ENCODE measurements at regions not wholly inside any gene's neighbourhood (a gene's known extent, or its start where the extent isn't known, plus 50 kb on each side); places are given as distances from the start of the nearest gene placed in this dataset.
"Not testable (repeated sequence)": the region's sequence is repeated elsewhere in the genome, so short reads cannot be mapped to it uniquely, and the experiment has no call there.

DNA sequence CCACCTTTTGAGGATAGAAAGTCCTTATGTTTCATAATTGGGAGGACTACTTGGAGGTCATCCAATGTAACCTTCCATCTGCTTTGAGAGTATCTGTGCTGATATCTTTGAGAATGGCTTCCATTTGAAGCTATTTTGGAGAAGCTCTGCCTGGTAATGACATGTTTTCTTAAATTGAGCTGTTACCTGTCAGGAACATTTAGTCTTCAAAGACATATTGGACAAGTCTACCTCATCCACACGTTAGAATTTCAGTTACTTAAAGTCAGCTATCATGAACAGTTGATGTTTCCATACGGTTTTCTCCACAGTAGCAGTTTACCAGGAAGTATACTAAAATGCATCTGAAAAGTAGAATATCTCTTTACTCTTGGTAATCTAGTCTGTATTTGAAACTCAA lies 318.5 kb downstream of the EDEM1 start:
- no peak for DNase-seq (ENCODE audit: low read depth)

GRCh38 chr3:5508860-5509259 lies 321.4 kb downstream of the EDEM1 start:
- DNase-seq (ENCODE audit: low read depth); H3K4me3 ChIP-seq (ENCODE audit: low read depth, low read length): not testable (repeated sequence)

More for the DNA sequence above, 318.5 kb downstream of the EDEM1 start:
- H3K4me3 ChIP-seq (ENCODE audit: low read depth, low read length): no peak overlapping the region
- TF ChIP-seq CTCF (IDR thresholded peaks at IDR 0.05; ENCODE audit: insufficient read depth, low read depth, low read length, missing control alignments): no peak

DNA sequence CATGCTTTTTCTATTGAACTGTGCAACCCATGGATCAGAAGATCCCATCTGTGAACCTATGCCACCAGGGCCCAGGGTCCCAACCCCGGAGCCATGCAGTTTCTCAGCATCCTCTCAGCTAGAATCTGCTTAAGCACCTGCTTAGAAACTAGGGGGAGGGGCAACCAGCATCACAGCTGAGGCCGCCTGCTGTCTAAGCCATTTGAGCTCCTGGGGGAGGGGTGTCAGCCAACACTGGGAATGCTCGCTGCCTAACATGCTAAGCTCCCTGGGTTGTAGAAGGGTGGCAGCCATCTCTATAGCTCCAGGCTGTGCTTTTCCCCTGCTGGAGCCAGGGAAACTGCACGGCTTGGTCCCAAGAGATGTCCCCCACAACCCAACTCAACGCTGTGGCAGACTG lies 322.8 kb downstream of the EDEM1 start:
- H3K4me3 ChIP-seq (ENCODE audit: low read depth, low read length): no peak overlapping the region
- DNase-seq (ENCODE audit: low read depth): no peak
- no peak for TF ChIP-seq CTCF (IDR thresholded peaks at IDR 0.05; ENCODE audit: insufficient read depth, low read depth, low read length, missing control alignments)

DNA sequence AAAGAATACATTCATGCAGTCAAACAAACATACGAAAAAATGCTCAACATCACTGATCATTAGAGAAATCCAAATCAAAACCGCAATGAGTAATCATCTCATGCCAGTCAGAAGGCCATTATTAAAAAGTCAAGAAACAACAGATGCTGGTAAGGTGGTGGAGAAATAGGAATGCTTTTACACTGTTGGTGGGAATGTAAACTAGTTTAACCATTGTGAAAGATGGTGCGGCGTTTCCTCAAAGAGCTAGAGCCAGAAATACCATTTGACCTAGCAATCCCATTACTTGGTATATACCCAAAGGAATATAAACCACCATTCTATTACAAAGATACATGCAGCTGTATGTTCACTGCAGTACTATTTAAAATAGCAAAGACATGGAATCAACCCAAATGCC lies 330.4 kb downstream of the EDEM1 start:
- no peak overlapping the region for H3K4me3 ChIP-seq (ENCODE audit: low read depth, low read length)
- no peak for DNase-seq (ENCODE audit: low read depth)
- TF ChIP-seq CTCF (IDR thresholded peaks at IDR 0.05; ENCODE audit: insufficient read depth, low read depth, low read length, missing control alignments): no peak

- no peak for TF ChIP-seq CTCF (IDR thresholded peaks at IDR 0.05; ENCODE audit: insufficient read depth, low read depth, low read length, missing control alignments)
- DNase-seq (ENCODE audit: low read depth): no peak
- H3K4me3 ChIP-seq (ENCODE audit: low read depth, low read length): no peak overlapping the region
Measured at GRCh38 chr3:5520237-5520636, 332.7 kb downstream of the EDEM1 start.

- no peak for TF ChIP-seq CTCF (IDR thresholded peaks at IDR 0.05; ENCODE audit: insufficient read depth, low read depth, low read length, missing control alignments)
Measured at GRCh38 chr3:5523125-5523524, 335.6 kb downstream of the EDEM1 start.

DNA sequence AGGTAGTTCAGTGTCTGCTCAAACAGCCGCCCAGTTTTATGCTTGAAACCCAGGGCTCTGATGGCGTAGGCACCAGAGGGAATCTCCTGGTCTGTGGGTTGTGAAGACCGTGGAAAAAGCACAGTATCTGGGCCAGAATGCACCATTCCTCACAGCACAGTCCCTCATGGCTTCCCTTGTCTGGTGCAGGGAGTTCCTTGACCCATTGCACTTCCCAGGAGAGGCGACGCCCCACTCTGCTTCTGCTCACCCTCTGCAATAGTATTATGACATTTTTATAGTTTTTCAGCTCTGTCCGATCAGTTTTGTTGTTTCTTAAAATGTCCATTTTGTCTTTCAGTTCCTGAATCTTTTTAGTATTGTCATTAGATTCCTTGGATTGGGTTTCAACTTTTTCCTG lies 343.5 kb downstream of the EDEM1 start:
- no peak for DNase-seq (ENCODE audit: low read depth)
- no peak for TF ChIP-seq CTCF (IDR thresholded peaks at IDR 0.05; ENCODE audit: insufficient read depth, low read depth, low read length, missing control alignments)
- H3K4me3 ChIP-seq (ENCODE audit: low read depth, low read length): no peak overlapping the region

More at GRCh38 chr3:5523125-5523524, 335.6 kb downstream of the EDEM1 start:
- H3K4me3 ChIP-seq (ENCODE audit: low read depth, low read length): no peak overlapping the region
- no peak for DNase-seq (ENCODE audit: low read depth)
